NT2/D1 (cell line): ENCODE measurements at regions not wholly inside any gene's neighbourhood (a gene's known extent, or its start where the extent isn't known, plus 50 kb on each side); places are given as distances from the start of the nearest gene placed in this dataset.

Experiments
- DNase-seq: peaks from one replicate; pipeline ENCODE4 v3.0.0-alpha.2; 2011; ENCODE audit warnings: low read depth, low spot score
- H3K27me3 ChIP-seq: 2 replicates; pipeline ENCODE4 v1.6.0; 2011; ENCODE audit warnings: mild to moderate bottlenecking; ENCODE audit not compliant: insufficient read length, insufficient read depth
- H3K36me3 ChIP-seq: 2 replicates; pipeline ENCODE4 v1.6.1; 2011; ENCODE audit warnings: mild to moderate bottlenecking, low read length, mixed read lengths; ENCODE audit not compliant: insufficient read depth, insufficient read length
- H3K4me1 ChIP-seq: 2 replicates; pipeline ENCODE4 v1.5.1; 2011; ENCODE audit not compliant: insufficient read depth, insufficient read length
- H3K4me3 ChIP-seq: 2 replicates; pipeline ENCODE4 v1.5.1; 2011; ENCODE audit warnings: low read depth; ENCODE audit not compliant: insufficient read length
- H3K9ac ChIP-seq: 2 replicates; pipeline ENCODE4 v1.6.0; 2011; ENCODE audit warnings: low read depth; ENCODE audit not compliant: insufficient read length
- H3K9me3 ChIP-seq: 2 replicates; pipeline ENCODE4 v1.5.1; 2011; ENCODE audit warnings: mild to moderate bottlenecking, low read length; ENCODE audit not compliant: insufficient read depth
- SUZ12 ChIP-seq: IDR thresholded peaks from 2 replicates; pipeline ENCODE4 v1.6.1; 2011; ENCODE audit not compliant: insufficient read length, insufficient read depth; ENCODE audit errors: extremely low read depth
- YY1 ChIP-seq: IDR thresholded peaks from 2 replicates; pipeline ENCODE4 v1.6.1; 2011; ENCODE audit not compliant: insufficient read length, insufficient read depth
- ZNF274 ChIP-seq: IDR thresholded peaks from 2 replicates; pipeline ENCODE4 v1.6.1; 2011; ENCODE audit warnings: mild to moderate bottlenecking, low read depth, low read length

DNA sequence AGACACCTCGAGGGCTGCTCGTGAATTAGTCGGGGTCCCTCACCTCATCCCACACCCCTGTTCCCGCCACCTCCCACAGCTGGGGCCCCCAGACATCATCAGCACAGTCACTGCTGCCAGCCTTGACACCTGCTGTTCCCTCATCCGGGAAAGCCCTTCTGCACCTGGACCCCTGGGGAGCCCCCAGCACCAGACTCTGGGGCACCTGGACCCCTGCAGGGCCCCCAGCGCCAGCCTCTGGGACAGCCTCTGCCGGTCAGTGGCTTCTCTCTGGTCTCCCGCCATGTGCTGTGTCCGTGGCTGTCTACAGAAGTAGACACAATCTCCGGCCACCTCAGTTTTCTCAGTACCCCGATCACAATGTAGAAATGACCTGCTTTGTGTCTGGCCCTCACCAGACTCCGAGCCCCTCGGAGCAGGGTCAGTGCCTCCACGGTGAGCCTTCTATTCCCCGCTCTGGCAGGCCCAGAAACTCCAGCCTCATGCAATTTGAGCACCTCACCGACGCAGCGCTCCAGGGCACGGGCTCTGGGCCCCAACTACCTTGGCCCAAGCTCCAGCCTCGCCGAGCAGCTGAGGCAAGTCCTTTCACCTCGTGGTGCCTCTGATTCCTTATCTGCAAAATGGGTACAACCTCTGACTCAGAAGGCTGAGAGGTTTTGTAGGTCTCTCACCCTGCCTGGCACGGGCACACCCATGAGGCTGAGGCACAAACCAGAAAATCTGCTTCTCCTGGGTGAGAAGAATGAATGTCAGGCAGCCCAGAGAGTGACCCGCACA is 84.7 kb downstream of the RIPK4 start:
- no peaks in the 10 kb centered on the region for H3K27me3 ChIP-seq
- H3K36me3 ChIP-seq: no peaks in the 10 kb centered on the region
- no peak for TF ChIP-seq ZNF274
- H3K9ac ChIP-seq: no peak overlapping the region
- H3K4me1 ChIP-seq: peaks cover 34% of the 10 kb centered on the region
- no peak overlapping the region for H3K4me3 ChIP-seq
- H3K9me3 ChIP-seq: no peaks in the 10 kb centered on the region
- no peak for DNase-seq

DNA sequence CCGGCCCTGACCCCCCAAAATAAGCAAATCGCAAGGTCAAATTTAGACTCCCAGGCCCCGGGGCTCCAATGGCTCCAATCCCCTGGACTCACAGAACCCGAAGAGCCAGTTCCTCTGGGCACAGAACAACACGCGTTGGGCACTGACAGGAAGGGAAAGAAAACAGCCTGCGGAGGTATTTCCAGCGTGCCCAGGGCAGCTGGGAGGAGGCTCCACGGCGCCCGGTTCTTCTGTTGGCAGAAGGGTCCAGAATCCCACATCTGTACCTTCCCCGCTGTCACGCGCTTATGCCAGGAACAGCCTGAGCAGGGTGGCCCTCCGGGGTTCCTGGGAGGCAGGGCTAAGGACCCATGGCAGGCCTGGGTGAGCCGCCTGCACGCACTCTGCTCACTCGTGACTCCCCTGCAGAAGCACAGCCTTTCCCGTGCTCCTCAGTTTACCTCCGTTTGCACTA is 85.5 kb downstream of the RIPK4 start:
- Histone ChIP-seq H3K4me1 (peaks cover 34% of the 10 kb centered on the region), H3K9me3 (no peaks in the 10 kb centered on the region), H3K4me3 (no peak overlapping the region), H3K36me3 (no peaks in the 10 kb centered on the region), H3K9ac (no peak overlapping the region), H3K27me3 (no peaks in the 10 kb centered on the region)
- DNase-seq: no peak
- TF ChIP-seq YY1 (no peak), ZNF274 (no peak), SUZ12 (no peak)

DNA sequence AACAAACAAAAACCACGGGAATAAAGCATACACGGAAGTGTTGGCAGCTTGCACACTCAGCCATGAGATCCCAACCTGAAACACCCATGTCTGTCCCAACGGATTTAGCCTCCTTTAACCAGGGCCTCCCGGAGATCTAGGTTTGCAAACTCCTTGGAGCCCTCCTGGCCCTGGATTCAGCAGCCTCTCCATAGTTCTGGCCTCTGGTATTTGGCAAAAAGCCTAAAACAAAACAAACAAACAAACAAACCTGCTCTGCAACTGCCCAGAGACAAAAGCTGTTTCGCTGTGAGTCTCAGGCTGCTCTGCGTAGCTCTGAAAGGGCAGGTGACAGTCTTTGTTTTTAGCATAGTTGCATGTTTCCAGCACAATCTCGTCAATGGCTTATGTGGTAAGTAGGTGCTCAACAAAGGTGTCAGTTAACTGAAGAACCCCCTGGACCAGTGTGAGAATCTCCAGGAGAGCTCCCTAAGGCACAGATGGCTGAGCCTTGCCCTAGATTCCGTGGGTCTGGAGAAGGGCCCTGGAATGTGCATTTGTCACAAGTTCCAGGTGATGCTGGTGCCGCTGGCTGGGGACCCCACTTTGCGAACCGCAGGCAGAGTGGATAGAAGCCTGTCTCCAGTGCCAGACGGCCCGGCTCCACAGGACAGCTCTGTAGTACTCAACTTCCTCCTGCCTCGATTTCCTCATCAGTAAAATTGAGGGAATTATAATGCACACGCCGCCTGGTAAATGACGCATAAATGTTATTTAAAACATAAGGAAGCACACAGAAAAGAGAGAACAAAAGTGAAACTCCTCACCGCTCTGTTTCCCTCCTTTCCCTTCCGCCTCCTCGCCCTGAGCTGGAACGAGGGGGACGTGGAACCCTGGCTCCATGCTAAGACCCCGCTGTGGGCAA is 86.2 kb downstream of the RIPK4 start:
- Histone ChIP-seq H3K4me1 (peaks cover 30% of the 10 kb centered on the region), H3K9me3 (no peaks in the 10 kb centered on the region), H3K4me3 (no peak overlapping the region), H3K36me3 (no peaks in the 10 kb centered on the region), H3K9ac (peak overlapping the region; percentile 15), H3K27me3 (no peaks in the 10 kb centered on the region)
- TF ChIP-seq SUZ12: no peak
- no peak for TF ChIP-seq YY1
- TF ChIP-seq ZNF274: no peak
- DNase-seq: no peak

DNA sequence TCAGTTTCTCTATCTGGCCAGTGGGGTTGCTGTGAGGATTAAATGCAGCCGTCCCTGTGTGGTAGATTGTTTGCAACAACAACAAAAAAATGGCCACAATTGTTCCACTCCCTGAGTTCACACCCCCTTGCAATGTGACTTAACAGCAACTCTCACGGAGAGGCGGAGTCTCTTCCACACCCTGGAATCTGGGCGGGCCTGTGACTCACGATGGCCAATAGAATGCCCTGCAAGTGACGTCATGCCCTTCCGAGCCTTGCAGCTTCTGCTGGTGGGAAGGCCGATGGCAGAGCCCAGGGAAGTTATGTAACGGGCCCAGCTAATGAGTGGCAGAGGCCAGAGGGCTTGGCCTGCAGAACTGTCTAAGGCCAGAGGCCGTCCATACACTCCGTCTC is 87.9 kb downstream of the RIPK4 start:
- DNase-seq: peak; percentile 99

DNA sequence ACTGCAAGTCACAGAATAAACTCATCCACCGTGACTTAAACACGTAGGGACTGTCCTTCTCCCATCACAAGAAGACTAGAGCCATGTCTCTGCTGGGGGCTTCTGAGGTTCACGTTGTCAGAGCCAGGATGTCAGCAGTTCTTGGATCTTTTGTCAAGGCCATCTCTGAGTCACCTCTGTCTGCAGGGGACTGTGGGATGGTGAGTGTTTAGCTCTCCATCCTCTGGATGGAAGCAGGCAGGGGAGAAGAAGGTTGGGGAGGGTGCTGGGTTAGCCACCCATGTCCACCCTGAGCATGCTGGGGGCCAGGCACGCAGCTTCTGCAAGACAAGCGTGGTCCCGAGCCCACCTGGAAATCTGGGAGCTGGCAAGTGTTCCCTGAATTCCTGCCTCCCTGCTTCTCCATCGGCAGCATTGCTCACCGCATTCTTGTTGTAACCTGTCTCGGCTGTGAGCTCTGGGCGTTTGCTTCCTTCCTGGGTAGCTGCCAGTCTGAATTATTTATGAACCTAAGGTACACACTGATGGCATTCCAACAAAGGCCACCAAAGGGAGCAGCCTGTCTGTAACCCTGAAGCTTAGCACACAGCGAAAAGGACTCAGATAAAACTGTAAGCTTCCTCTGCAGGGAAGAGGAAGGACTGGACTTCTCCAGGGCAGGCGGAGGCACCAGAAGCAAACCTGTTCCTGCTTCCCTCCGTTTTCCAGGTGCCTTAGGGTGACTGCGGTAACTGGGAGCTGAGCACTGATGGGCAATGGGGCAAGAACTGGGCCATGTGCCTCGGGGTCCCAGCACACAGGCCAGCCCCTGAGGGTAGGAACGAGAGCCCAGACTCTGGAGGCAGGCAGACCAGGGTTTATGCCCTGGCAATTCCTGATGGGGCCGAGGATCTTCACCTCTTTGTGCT is 88.6 kb downstream of the RIPK4 start:
- Histone ChIP-seq H3K9ac (peak overlapping the region; percentile 83), H3K4me3 (peak overlapping the region; percentile 13)
- DNase-seq: no peak

More for the DNA sequence above, 87.9 kb downstream of the RIPK4 start:
- no peaks in the 10 kb centered on the region for H3K36me3 ChIP-seq
- no peaks in the 10 kb centered on the region for H3K27me3 ChIP-seq
- peak overlapping the region; percentile 83 for H3K9ac ChIP-seq
- peaks cover 18% of the 10 kb centered on the region for H3K4me1 ChIP-seq
- no peak for TF ChIP-seq SUZ12
- TF ChIP-seq ZNF274: no peak
- TF ChIP-seq YY1: no peak
- H3K9me3 ChIP-seq: no peaks in the 10 kb centered on the region
- H3K4me3 ChIP-seq: peak overlapping the region; percentile 13

DNA sequence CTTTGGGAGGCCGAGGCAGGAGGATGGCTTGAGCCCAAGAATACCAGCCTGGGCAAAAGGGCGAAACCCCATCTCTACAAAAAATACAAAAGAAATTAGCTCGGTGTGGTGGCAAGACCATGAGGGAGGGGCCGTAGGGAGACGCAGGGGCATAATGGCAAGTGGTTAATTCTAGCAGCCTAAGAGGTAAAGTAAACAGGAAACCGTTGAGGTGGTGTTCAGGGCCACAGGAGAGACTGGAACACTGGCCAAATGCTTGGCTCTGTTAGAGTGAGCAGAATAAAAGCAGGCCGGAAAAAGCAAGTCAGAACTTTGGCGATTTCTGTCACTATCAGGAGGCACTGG is 89.2 kb downstream of the RIPK4 start:
- H3K9ac ChIP-seq: no peak overlapping the region
- H3K36me3 ChIP-seq: no peaks in the 10 kb centered on the region
- H3K9me3 ChIP-seq: no peaks in the 10 kb centered on the region
- no peak overlapping the region for H3K4me3 ChIP-seq
- peaks cover 23% of the 10 kb centered on the region for H3K4me1 ChIP-seq
- H3K27me3 ChIP-seq: no peaks in the 10 kb centered on the region
- no peak for DNase-seq
- TF ChIP-seq YY1 (no peak), ZNF274 (no peak), SUZ12 (no peak)

More for the DNA sequence above, 88.6 kb downstream of the RIPK4 start:
- Histone ChIP-seq H3K4me1 (peaks cover 19% of the 10 kb centered on the region), H3K27me3 (no peaks in the 10 kb centered on the region), H3K36me3 (no peaks in the 10 kb centered on the region), H3K9me3 (no peaks in the 10 kb centered on the region)
- TF ChIP-seq YY1 (no peak), SUZ12 (no peak), ZNF274 (no peak)
